GM12873 (cell line): ENCODE measurements at regions not wholly inside any gene's neighbourhood (a gene's known extent, or its start where the extent isn't known, plus 50 kb on each side); places are given as distances from the start of the nearest gene placed in this dataset.

ENCODE experiments used
- CTCF ChIP-seq: IDR thresholded peaks from 2 replicates; pipeline ENCODE4 v1.5.1; 2012; ENCODE audit warnings: low read depth, mild to moderate bottlenecking, moderate library complexity, low read length, control low read depth; ENCODE audit not compliant: insufficient read depth; ENCODE audit errors: missing control alignments

GRCh38 chr9:18405240-18405639 is 68.7 kb upstream of the ADAMTSL1 start:
- no peak for TF ChIP-seq CTCF

GRCh38 chr9:18410983-18411382 is 63.0 kb upstream of the ADAMTSL1 start:
- no peak for TF ChIP-seq CTCF

GRCh38 chr9:18421391-18421790 is 52.6 kb upstream of the ADAMTSL1 start:
- TF ChIP-seq CTCF: no peak

GRCh38 chr9:18422296-18423036 is 51.5 kb upstream of the ADAMTSL1 start:
- no peak for TF ChIP-seq CTCF

GRCh38 chr9:18423791-18424531 is 50.0 kb upstream of the ADAMTSL1 start:
- no peak for TF ChIP-seq CTCF
